AG08395 (cell line): ENCODE measurements at regions not wholly inside any gene's neighbourhood (a gene's known extent, or its start where the extent isn't known, plus 50 kb on each side); places are given as distances from the start of the nearest gene placed in this dataset.
"Not testable (repeated sequence)": the region's sequence is repeated elsewhere in the genome, so short reads cannot be mapped to it uniquely, and the experiment has no call there.

Experiments used
- DNase-seq: peaks from one replicate; pipeline ENCODE4 v3.0.0; 2012; ENCODE audit warnings: mixed read lengths, low spot score

- no peak for DNase-seq
Measured at GRCh38 chr19:30066781-30067759, 125.0 kb downstream of the URI1 start.

- DNase-seq = not testable (repeated sequence)
Measured at GRCh38 chr19:30067956-30068506, 126.0 kb downstream of the URI1 start.

- DNase-seq = no peak
Measured at GRCh38 chr19:30068528-30069395, 126.7 kb downstream of the URI1 start.

- DNase-seq = no peak
Measured at GRCh38 chr19:30069535-30070197, 127.6 kb downstream of the URI1 start.

- no peak for DNase-seq
Measured at GRCh38 chr19:30070198-30070967, 128.3 kb downstream of the URI1 start.

- no peak for DNase-seq
Measured at GRCh38 chr19:30070968-30071632, 129.1 kb downstream of the URI1 start.

- DNase-seq = no peak
Measured at GRCh38 chr19:30071871-30072270, 129.8 kb downstream of the URI1 start.

GRCh38 chr19:30073152-30074000 lies 131.3 kb downstream of the URI1 start:
- no peak for DNase-seq

GRCh38 chr19:30074096-30074495 lies 132.1 kb downstream of the URI1 start:
- no peak for DNase-seq

- no peak for DNase-seq
Measured at GRCh38 chr19:30074741-30075715, 133.0 kb downstream of the URI1 start.

GRCh38 chr19:30076101-30076551 lies 134.1 kb downstream of the URI1 start:
- no peak for DNase-seq

GRCh38 chr19:30076751-30077670 lies 135.0 kb downstream of the URI1 start:
- no peak for DNase-seq

- no peak for DNase-seq
Measured at GRCh38 chr19:30077851-30078355, 135.9 kb downstream of the URI1 start.

GRCh38 chr19:30078381-30078910 lies 136.4 kb downstream of the URI1 start:
- no peak for DNase-seq

- no peak for DNase-seq
Measured at GRCh38 chr19:30079200-30079599, 137.2 kb downstream of the URI1 start.

GRCh38 chr19:30082168-30082567 lies 140.1 kb downstream of the URI1 start:
- DNase-seq = no peak

GRCh38 chr19:30082611-30083010 lies 140.6 kb downstream of the URI1 start:
- no peak for DNase-seq
